ENCODE measurements at regions not wholly inside any gene's neighbourhood (a gene's known extent, or its start where the extent isn't known, plus 50 kb on each side); places are given as distances from the start of the nearest gene placed in this dataset.
"Not testable (repeated sequence)": the region's sequence is repeated elsewhere in the genome, so short reads cannot be mapped to it uniquely, and the experiment has no call there.

- no peak for DNase-seq
Measured at GRCh38 chrY:12360496-12360895, 340.5 kb upstream of the USP9Y start.

- no peak for DNase-seq
Measured at GRCh38 chrY:12365311-12365910, 335.6 kb upstream of the USP9Y start.

DNA sequence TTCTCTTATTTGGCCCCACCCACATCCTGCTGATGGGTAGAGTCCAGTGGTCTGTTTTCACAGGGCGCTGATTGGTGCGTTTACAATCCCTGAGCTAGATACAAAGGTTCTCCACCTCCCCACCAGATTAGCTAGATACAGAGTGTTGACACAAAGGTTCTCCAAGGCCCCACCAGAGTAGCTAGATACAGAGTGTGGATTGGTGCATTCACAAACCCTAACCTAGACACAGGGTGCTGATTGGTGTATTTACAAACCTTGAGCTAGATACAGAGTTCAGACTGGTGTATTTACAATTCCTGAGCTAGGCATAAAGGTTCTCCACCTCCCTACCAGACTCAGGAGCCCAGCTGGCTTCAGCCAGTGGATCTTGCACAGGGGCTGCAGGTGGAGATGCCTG lies 326.4 kb upstream of the USP9Y start:
- DNase-seq = not testable (repeated sequence)

- DNase-seq = not testable (repeated sequence)
Measured at GRCh38 chrY:12391655-12392559, 309.1 kb upstream of the USP9Y start.

DNA sequence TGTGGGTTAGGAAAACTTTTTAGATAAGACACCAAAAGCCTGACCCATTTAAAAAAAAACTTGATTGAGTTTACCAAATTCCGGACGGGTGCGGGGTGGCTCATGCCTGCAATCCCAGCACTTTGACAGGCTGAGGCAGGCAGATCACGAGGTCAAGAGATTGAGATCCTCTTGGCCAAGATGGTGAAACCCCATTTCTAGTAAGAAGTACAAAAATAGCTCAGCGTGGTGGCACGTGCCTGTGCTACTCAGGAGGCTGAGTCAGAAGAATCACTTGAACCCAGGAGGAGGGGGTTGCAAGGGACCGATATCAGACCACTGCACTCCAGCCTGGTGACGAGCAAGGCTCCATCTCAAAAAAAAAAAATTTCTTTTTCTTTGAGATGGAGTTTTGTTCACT lies 307.8 kb upstream of the USP9Y start:
- no peak for DNase-seq

- not testable (repeated sequence) for DNase-seq
Measured at GRCh38 chrY:12395381-12396120, 305.5 kb upstream of the USP9Y start.

DNA sequence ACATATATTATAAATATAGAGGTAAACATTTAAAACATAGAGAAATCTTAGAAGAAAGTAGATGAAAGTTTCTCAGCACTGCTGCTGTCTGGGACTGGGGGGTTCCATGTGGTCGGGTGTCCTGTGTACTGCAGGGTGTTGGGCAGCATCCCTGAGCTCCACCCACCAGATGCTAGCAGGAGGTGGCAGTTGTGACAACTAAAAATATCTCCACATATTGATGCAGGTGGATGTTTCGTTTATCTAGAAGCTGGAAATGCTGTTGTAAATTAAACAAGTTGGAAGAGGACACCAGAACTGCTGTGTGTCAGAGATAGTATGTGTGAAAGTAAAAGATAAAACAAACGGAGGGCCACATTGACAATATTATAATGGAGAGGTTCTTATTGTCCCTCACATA lies 297.1 kb upstream of the USP9Y start:
- no peak for DNase-seq

- no peak for DNase-seq
Measured at GRCh38 chrY:12408236-12408635, 292.8 kb upstream of the USP9Y start.

DNA sequence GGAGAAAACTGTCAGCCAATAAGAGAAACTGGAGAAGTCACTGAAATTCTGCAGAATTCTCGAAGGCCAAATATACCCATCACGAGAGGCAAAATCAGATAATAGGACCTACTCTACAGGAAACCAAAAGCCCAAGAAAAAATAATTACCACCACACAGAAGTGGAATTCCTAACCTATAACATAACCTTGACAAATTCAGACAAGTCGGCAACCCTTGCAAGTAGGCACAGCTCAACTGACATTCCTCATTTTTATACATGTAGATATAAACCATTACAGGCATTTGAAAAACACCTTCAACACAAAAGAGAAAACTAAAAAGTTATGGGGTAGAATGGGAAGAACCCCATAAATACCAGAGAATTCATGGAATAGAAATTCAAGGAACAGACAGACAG lies 290.3 kb upstream of the USP9Y start:
- DNase-seq = no peak

GRCh38 chrY:12421072-12421787 lies 279.8 kb upstream of the USP9Y start:
- DNase-seq = no peak

GRCh38 chrY:12421788-12422124 lies 279.3 kb upstream of the USP9Y start:
- no peak for DNase-seq

- no peak for DNase-seq
Measured at GRCh38 chrY:12422536-12422935, 278.5 kb upstream of the USP9Y start.

DNA sequence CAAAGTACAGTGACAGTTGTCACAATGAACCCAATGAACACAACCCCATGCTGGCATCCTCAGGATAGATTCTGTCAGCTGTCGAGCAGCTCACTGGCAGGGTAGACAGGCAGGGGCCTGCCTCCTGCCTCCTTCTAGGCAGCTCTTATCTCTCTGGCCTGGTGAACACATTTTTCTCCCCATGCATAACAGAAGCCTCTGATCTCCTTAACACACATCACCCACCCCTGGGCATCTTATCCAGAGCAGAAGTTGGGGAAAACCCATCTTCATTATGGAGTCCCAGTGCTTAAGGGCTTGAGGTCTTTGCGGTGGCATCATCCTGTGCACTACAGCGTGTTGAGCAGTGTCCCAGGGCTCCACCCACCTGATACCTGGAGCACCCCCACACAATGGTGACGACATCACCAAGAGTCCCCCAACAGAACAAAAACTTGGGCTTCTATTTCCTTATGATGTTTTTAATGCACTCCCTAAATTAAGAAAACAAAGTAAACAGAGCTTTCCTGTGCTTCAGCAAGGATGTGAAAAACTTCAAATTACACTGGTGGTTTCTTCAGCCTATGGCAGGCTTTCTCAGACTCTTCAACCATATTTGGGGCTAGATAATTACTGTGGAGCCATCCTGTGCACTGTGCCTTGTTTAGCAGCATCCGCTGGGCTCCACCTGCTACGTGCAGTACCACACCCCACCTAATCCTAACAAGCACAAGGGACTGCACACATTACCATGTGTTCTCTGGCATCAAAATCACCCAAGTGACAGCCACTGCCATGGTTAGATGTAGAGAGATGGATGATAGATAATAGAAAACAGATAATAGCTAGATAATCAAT lies 277.4 kb upstream of the USP9Y start:
- no peak for DNase-seq

DNA sequence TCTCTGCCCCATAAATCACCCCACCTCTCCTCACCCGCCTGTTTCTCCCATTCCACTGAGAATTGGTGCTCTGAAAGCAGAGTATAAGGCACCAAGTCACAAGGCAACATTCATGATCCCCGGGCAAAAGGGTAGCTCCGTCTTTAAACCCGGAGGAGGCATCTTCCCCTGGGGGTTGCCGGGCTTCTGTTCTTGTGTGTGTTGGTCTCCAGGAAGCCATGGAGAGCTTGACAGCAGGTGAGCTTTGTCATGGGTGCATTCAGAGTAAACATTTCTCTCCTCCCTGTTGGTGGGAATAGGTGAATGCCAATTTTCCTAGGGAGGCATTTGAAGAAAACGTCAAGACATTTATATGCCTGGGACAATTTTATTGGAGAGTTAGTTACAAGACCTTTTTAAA lies 275.5 kb upstream of the USP9Y start:
- no peak for DNase-seq

DNA sequence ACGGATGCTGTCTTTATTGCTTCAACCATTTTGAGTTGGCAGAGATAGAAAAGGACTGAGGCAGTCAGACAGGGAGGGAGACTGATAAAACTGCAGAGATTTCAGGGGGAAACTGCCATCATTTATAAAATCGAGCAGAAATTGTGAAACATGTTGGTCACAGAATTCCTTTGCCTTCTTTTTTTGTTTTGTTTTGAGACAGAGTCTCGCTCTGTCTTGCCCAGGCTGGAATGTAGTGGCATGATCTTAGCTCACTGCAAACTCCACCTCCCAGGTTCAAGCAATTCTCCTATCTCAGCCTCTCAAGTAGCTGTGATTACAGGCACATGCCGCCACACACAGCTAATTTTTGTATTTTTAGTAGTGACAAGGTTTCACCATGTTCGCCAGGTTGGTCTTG lies 273.7 kb upstream of the USP9Y start:
- DNase-seq = no peak

DNA sequence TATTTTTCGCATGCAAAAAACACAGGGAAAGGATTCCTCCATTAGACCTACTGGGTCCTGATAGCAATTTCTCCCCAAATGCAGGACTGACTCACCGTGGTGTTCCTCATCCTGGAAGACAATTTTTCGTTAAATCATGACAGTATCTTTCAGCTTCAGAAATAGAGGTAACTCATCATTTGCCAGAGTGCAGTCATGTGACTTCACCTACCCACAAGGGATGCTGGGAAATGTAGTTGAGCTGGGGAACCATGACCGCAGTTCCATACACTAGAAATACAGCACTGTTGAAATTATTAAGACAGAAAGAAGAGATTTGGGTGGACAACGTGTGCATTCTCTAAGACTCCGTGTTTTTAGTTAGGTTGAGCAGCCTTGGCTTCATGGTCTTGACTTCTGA lies 269.5 kb upstream of the USP9Y start:
- no peak for DNase-seq

- DNase-seq = not testable (repeated sequence)
Measured at GRCh38 chrY:12438823-12439222, 262.2 kb upstream of the USP9Y start.

GRCh38 chrY:12444200-12444599 lies 256.8 kb upstream of the USP9Y start:
- DNase-seq = no peak

DNA sequence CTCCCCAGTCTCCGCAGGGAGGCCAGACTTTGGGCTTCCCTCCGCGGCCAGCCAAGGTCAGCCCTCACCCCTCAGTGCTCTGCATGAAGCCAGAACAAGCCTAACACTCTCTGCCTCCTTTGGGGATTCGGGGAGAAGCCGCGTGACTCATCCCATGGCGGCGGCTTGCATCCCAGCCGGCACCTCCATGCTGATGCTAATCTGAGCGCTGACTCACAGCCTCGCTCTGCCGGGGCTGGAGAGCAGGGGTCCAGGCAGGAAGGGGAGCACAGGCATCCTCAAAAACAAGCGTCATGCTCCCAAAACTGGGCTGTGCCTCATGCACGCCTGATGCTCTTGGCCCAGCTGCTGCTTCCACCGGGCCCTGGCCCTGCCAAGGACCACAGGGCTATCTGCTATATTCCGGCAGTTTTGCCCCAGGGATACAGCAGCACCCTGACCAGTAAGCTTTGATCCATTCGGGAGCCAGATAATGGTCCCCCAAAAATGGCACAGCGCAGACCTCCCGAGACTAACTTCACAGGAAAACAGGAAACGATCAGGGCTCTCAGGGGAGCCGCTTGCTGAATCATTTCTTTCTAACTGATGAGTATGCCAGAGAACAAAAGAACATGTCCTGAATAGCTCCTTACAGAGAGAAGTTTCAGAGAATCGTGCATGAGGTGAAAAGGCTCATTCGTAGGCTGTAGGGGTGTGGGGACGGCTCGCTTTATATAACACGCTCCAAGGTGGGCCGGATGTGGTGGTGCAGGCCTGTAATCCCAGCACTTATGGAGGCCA lies 254.4 kb upstream of the USP9Y start:
- not testable (repeated sequence) for DNase-seq

GRCh38 chrY:12448561-12448960 lies 252.5 kb upstream of the USP9Y start:
- not testable (repeated sequence) for DNase-seq

GRCh38 chrY:12453318-12453717 lies 247.7 kb upstream of the USP9Y start:
- DNase-seq = not testable (repeated sequence)
